Muscle of leg (tissue), 3 donors: ENCODE measurements at regions not wholly inside any gene's neighbourhood (a gene's known extent, or its start where the extent isn't known, plus 50 kb on each side); places are given as distances from the start of the nearest gene placed in this dataset.
"Not testable (repeated sequence)": the region's sequence is repeated elsewhere in the genome, so short reads cannot be mapped to it uniquely, and the experiment has no call there.

Experiments used
- DNase-seq: peaks from one replicate; pipeline ENCODE4 v3.0.0; 2013
- H3K27ac ChIP-seq: one replicate; pipeline ENCODE4 v1.5.1; 2013; ENCODE audit warnings: mild to moderate bottlenecking, low read length, control low read depth
- H3K27me3 ChIP-seq: one replicate; pipeline ENCODE4 v1.6.1; 2013; ENCODE audit warnings: low read length; ENCODE audit not compliant: control insufficient read depth, insufficient read depth
- H3K36me3 ChIP-seq: one replicate; pipeline ENCODE4 v1.6.1; 2013; ENCODE audit warnings: low read length; ENCODE audit not compliant: control insufficient read depth, insufficient read depth
- H3K4me1 ChIP-seq: one replicate; pipeline ENCODE4 v1.6.1; 2013; ENCODE audit warnings: low read length; ENCODE audit not compliant: control insufficient read depth, insufficient read depth
- H3K4me3 ChIP-seq: one replicate; pipeline ENCODE4 v1.5.1; 2013; ENCODE audit warnings: low read length, control low read depth
- H3K9me3 ChIP-seq: replicated peaks from 2 replicates; pipeline ENCODE4 v1.6.1; 2013; ENCODE audit warnings: low read depth, low read length; ENCODE audit not compliant: control insufficient read depth
- WGBS: methylation state at CpG from one replicate; pipeline ENCODE4 v1.1.5; 2013; ENCODE audit warnings: missing lambda C conversion rate; ENCODE audit not compliant: insufficient coverage; 5-methylcytosine and 5-hydroxymethylcytosine counted together

- Histone ChIP-seq H3K9me3 (no peaks in the 10 kb centered on the region), H3K36me3 (no peaks in the 10 kb centered on the region), H3K27ac (no peak overlapping the region), H3K27me3 (no peaks in the 10 kb centered on the region), H3K4me1 (no peaks in the 10 kb centered on the region), H3K4me3 (no peak overlapping the region)
- DNase-seq = no peak
Measured at GRCh38 chr5:57938174-57938557, 455.6 kb upstream of the ACTBL2 start.

DNA sequence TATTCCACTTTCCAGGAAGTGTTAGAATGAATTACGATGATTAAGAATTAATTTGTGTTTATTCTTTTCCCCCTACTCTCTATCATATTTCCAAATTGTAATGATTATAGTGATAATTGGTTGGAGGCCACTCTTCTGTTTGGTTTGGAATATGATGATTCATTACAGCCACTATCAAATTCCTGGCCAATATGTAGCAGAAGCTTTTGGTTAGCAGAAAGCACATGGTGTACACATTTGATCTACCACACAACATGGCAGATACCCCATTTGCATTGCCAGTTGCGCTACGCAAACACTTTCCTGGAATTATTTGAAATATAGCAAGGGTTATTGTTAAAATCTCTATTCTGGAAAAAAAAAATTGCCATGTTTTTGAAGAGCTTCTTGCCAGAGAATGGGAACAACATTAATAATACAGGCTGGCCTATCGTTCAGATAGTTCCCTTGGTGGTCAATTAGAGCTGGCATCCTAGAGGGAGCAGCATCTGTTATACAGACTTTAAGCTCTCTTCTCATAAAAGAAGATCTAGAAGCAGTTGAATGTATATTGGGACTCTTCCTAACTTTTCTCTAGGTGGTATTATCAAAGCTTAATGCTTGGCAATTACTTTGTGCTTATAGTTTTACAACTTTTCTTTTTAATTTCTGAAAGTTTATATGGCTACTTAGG, 455.0 kb upstream of the ACTBL2 start:
- H3K27ac ChIP-seq = no peak overlapping the region

GRCh38 chr5:57937025-57937424, 454.4 kb upstream of the ACTBL2 start:
- Histone ChIP-seq H3K36me3 (no peaks in the 10 kb centered on the region), H3K27ac (no peak overlapping the region), H3K27me3 (no peaks in the 10 kb centered on the region), H3K4me3 (no peak overlapping the region), H3K9me3 (no peaks in the 10 kb centered on the region), H3K4me1 (no peaks in the 10 kb centered on the region)
- no peak for DNase-seq
- WGBS = 31% methylated on average over 2 of the region's 3 CpGs

More for the DNA sequence above, 455.0 kb upstream of the ACTBL2 start:
- WGBS = 33% methylated on average over 1 of the region's 4 CpGs
- Histone ChIP-seq H3K36me3 (no peaks in the 10 kb centered on the region), H3K9me3 (no peaks in the 10 kb centered on the region), H3K4me1 (no peaks in the 10 kb centered on the region), H3K4me3 (no peak overlapping the region), H3K27me3 (no peaks in the 10 kb centered on the region)
- no peak for DNase-seq

- H3K27me3 ChIP-seq = no peaks in the 10 kb centered on the region
- H3K36me3 ChIP-seq = no peaks in the 10 kb centered on the region
- no peaks in the 10 kb centered on the region for H3K4me1 ChIP-seq
- no peaks in the 10 kb centered on the region for H3K9me3 ChIP-seq
- no peak for DNase-seq
- no peak overlapping the region for H3K4me3 ChIP-seq
- no peak overlapping the region for H3K27ac ChIP-seq
- no CpG with 5 or more reads among the region's 3 CpGs for WGBS
Measured at GRCh38 chr5:57932761-57933160, 450.1 kb upstream of the ACTBL2 start.

DNA sequence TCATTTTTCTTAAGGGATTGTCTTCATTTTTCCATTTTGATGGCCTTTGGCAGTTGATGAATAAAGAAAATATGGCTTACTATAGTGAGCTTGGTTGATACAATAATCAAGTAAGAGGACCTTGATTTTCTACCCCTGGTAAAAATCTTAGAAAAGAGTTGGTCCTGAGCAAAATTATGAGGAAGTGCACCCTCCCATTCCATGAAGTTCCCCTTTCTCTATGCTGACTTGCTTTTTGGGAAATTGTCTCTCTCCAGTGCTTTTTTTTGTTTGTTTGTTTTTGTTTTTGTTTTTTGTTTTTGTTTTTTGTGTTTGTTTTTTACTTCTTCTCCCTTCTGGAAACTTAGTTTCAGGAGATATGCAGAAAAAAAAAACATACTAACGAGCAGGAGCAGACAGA, 449.2 kb upstream of the ACTBL2 start:
- Histone ChIP-seq H3K27me3 (no peaks in the 10 kb centered on the region), H3K36me3 (no peaks in the 10 kb centered on the region), H3K4me3 (no peak overlapping the region), H3K9me3 (no peaks in the 10 kb centered on the region), H3K4me1 (no peaks in the 10 kb centered on the region), H3K27ac (no peak overlapping the region)
- WGBS = no CpG with 5 or more reads among the region's 1 CpG
- DNase-seq = peak; percentile 10

GRCh38 chr5:57931352-57931751, 448.7 kb upstream of the ACTBL2 start:
- DNase-seq = no peak
- Histone ChIP-seq H3K4me1 (no peaks in the 10 kb centered on the region), H3K27me3 (no peaks in the 10 kb centered on the region), H3K27ac (no peak overlapping the region), H3K36me3 (no peaks in the 10 kb centered on the region), H3K9me3 (no peaks in the 10 kb centered on the region), H3K4me3 (no peak overlapping the region)

- H3K27ac ChIP-seq = no peak overlapping the region
- H3K36me3 ChIP-seq = no peaks in the 10 kb centered on the region
- no peaks in the 10 kb centered on the region for H3K4me1 ChIP-seq
- no peaks in the 10 kb centered on the region for H3K27me3 ChIP-seq
- peak; percentile 65 for DNase-seq
- no peak overlapping the region for H3K4me3 ChIP-seq
- no peaks in the 10 kb centered on the region for H3K9me3 ChIP-seq
- WGBS = 49% methylated on average over 2 of the region's 5 CpGs
Measured at GRCh38 chr5:57929271-57929670, 446.7 kb upstream of the ACTBL2 start.

GRCh38 chr5:57923094-57923493, 440.5 kb upstream of the ACTBL2 start:
- H3K4me1 ChIP-seq, H3K9me3 ChIP-seq, DNase-seq, H3K27ac ChIP-seq, H3K27me3 ChIP-seq, H3K4me3 ChIP-seq, H3K36me3 ChIP-seq: not testable (repeated sequence)
- 96% methylated on average over 5 of the region's 6 CpGs for WGBS

DNA sequence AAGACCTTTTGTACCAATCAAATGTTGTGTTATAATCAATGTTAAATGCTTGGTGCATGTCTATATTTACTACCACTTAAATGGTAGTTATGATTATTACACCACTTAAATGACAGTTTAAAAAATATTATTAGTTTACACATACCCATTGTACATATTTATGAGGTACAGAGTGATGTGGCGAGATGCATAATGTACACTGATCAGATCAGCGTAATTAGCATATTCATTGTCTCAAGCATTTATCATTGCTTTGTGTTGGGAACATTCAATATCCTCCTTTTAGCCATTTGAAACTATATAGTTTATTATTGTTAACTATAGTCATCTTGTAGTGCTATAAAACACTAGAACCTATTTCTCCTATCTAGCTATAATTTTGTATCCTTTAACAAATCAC, 434.4 kb upstream of the ACTBL2 start:
- H3K4me3 ChIP-seq = no peak overlapping the region
- no peaks in the 10 kb centered on the region for H3K27me3 ChIP-seq
- no CpG with 5 or more reads among the region's 2 CpGs for WGBS
- H3K9me3 ChIP-seq = no peaks in the 10 kb centered on the region
- DNase-seq = no peak
- H3K27ac ChIP-seq = no peak overlapping the region
- H3K4me1 ChIP-seq = no peaks in the 10 kb centered on the region
- H3K36me3 ChIP-seq = no peaks in the 10 kb centered on the region

DNA sequence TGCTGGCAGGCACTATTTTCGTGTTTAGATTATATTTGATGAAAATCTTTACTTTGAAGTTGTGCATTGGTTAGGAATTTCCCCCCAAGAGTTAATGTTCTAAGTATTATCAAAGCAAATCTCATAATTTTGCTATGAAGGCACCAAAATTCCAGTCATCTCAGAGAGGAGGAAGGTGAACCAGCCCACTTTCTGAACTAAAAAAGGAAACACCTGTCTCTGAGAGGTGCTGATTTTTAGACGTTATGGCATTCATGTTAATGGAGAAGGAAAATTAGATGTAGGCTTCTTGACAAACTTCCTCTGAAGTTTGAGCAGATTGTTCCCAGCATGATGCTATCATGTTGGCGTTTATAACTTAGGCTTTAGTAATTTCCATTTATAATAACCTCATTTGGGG, 432.9 kb upstream of the ACTBL2 start:
- Histone ChIP-seq H3K27me3 (no peaks in the 10 kb centered on the region), H3K4me3 (no peak overlapping the region), H3K9me3 (no peaks in the 10 kb centered on the region), H3K4me1 (no peaks in the 10 kb centered on the region), H3K27ac (no peak overlapping the region), H3K36me3 (no peaks in the 10 kb centered on the region)
- no peak for DNase-seq
- WGBS = no CpG with 5 or more reads among the region's 3 CpGs

DNA sequence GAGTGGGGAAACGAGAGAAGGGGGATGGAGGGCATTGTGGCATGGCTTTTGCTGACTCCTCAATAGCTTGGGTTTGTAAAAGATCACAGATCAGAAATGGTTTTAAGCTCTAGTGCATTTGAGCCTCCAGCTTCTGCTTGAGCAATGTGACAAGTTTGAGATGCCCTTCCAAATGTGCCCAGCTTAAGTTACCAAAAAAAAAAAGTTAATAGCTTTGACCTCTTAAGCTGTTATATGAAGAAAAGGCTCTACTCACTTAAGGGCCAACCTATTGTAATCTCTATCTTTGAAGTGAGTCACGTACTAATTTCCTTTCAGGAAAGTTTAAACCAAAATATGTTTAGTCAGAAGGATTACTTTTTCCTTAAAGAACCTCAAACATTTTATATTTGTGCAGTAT, 428.8 kb upstream of the ACTBL2 start:
- Histone ChIP-seq H3K9me3 (no peaks in the 10 kb centered on the region), H3K4me3 (no peak overlapping the region), H3K4me1 (no peaks in the 10 kb centered on the region), H3K27me3 (no peaks in the 10 kb centered on the region), H3K27ac (no peak overlapping the region), H3K36me3 (no peaks in the 10 kb centered on the region)
- 44% methylated on average over 1 of the region's 2 CpGs for WGBS
- DNase-seq = peak; percentile 26
